HG02623 (cell line): ENCODE measurements at regions not wholly inside any gene's neighbourhood (a gene's known extent, or its start where the extent isn't known, plus 50 kb on each side); places are given as distances from the start of the nearest gene placed in this dataset.

Experiments used
- ATAC-seq: cut with Tn5 transposase; IDR thresholded peaks from one replicate; pipeline ENCODE4 v1.9.1; 2021; ENCODE audit warnings: moderate library complexity; ENCODE audit not compliant: unreplicated experiment

DNA sequence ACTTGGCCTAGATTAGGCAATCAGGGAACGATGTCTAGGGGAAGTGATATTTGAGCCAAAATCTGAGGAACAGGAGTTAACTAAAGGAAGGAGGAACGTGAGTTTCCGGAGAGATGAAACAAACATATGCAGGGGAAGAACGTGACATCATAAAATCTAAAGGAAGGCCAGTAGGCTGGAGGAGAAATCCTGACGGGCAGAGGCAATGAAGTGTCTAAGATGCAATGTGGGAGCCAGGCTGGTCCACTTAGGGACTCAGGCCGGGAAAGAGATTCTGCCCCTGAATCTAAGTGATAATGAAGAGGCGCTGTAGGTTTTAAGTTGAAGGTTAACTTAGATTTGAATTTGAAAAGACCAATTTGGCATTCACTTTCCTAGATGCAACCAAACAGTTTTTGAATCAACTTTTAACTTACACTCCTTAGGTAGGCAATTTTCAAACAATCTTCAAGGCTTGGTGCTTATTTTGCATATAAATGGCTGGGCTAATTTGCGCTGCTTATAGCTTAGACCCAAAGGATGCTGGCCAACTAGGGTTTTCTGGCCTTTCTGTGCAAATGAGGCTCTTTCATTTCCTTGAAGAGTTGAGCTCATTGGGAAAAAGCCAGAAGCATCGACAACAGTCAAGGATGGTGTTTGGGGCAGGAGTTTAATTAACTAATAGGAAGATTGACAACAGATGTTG is 221.7 kb downstream of the SOX11 start:
- ATAC-seq, result no peak

- ATAC-seq, result no peak
Measured at GRCh38 chr2:5914811-5915611, 222.8 kb downstream of the SOX11 start.

DNA sequence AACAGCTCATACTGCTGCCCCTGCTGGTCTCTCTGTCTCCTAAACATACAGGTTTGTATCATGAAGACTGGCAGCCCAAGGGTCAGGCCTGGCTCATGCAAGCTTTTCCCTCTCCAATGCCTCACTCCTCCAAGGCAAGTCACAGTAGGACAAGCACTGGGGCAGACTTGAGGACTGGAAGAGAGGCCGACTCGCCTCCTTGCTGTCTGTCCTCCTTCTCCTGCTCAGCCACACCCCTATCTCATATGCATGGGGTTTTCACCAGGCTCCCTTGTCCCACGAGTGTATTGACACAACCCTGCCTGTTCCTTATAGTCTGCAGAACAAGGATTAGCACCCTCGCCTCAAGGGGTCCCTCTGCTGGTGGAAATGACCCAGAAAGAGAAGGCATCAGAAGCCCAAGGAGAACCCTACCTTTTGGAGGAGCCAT is 223.7 kb downstream of the SOX11 start:
- ATAC-seq, result peak; percentile 43

GRCh38 chr2:5921081-5921642 is 229.0 kb downstream of the SOX11 start:
- ATAC-seq, result no peak

GRCh38 chr2:5923957-5924945 is 232.1 kb downstream of the SOX11 start:
- ATAC-seq, result no peak

DNA sequence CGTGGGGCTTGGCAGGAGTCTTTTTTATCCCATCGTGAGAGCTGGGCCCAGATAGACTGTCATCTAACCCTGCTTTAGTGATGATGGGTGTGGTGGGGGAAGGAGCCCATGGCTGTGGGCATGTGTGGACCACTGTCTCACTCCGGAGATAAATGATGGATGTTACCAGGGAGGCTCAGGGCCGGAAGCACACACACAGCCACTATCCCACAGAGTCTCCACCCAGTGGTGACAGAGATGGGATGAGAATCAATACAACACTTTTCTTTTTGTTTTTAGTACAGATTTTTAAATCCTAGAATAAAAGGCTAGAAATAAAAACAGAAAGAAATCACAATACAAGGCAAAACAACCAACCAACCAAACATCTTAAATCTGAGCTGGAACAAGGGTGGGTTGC is 233.4 kb downstream of the SOX11 start:
- no peak for ATAC-seq

DNA sequence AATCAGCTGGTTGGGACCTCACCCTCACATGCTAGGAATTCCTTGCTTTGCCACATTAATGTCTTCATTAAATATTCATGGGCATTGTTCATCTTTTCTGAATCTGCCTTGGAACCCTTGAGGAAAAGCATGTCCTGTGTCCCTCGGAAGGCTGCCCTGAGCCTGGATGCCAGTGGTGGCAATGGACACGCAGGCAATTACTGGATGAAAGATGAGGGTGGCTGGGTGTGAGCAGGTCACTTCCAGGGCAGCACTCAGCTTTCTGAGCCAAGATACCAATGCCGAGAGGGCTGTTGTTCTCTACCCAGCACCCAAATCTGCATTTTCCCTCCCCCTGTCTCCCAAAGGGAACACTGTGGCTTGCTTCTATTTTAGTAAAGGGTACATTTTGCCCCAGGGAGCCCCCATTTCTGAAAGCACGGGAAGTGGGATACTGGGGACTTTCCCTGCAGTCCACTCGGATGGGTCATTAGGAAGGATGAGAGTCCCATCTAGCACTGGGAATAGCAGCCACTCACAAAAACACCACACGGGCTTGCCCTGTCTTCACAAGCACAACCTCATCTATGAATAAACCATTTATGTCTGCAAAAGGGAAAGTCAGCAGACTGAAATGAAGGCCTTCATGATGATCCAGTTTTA is 234.8 kb downstream of the SOX11 start:
- ATAC-seq, result no peak

DNA sequence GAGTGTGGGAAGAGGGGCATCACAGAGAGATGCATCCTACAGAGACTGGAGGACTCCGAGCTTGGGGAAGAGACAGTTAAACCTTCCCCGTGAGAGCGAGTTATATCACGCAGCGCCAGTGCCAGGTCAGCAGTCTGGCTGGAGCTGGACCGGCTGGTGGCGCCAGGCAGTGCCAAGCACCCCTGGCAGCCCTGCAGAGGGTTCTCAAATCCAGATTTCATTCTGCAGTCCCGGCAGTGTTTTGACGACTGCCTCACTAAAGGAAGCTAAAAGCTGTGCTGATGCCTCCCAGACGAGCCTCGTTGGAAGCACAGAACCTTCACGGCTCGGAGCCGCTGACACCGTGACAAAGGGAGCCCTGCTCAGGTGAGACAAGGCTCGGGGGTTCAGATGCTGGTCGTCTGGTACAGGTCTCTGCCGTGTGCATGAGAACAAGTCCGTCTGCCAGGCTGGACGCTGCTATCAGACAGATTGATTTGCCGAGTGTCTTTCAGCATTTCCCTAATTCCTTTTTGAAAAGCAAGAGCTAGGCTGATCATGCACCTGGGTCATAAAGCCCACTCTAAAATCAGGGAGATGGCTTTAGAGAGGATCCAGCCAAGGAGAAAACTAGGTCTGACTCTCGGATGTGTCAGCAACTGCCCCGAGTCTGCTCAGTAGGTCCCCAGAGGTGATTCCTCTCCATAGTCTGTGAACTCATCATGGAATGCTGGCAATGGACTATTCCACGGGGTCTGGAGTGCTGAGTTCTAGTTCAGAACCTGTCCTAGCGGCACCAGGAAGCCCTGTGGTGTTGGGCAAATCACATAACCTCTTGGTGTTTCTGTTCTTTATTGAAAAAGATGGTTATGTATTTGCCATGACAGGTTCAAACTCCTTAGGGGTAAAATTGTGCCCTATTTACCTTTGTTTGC is 240.6 kb downstream of the SOX11 start:
- ATAC-seq, result no peak

DNA sequence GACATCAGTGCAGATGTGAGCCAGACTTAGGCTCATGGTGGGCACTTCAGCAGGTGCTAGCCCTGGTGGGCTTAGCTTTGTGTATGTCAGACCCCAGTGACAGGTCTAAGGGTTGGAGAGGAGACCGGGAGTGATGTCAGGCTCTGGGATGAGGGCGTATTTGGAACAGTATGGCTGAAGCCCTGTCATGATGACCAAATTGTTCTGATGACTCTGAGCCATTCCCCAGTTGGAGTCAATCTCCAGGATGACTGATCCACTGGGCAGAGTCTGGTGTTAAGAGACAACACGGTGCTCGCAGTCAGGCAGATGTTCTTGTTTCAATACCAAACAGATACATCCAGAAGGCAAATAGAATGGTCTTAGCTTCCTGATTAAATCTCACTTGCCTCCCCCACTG is 241.5 kb downstream of the SOX11 start:
- ATAC-seq, result no peak

- no peak for ATAC-seq
Measured at GRCh38 chr2:5937321-5937720, 245.1 kb downstream of the SOX11 start.

DNA sequence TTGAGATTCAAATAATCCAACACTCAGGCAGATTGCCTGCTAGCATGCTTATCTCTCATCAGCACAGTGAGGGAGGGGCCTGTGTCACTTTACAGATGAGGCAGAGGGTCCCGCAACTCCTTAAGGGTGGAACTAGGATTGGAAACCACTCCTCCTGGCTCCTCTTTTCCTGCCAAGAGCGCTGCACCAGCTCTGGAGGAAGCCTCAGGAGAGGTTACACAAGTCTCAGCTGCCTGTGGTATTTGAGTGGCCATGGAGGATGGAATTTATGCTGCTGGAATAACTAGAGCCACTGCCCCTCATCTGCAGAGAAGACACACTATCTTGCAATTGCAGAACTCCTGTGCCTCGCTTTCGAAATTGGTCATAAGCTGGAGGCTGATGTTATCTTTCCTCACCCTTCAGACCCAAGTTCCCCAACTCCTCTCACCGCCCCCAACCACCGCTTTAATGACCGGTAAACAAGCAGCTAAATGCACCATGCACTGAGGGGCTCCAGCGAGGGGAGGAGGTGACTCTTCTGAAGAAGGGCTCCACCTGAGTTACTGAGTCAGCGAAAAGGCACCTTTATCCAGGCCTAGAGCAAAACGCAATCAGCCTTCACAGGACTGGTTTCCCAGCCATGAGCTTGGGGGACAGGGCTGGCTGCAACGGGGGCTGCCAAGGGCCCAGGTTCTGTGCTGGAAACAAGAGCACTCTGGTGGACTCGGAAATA is 245.8 kb downstream of the SOX11 start:
- ATAC-seq, result no peak

GRCh38 chr2:5938566-5938896 is 246.3 kb downstream of the SOX11 start:
- ATAC-seq, result no peak

DNA sequence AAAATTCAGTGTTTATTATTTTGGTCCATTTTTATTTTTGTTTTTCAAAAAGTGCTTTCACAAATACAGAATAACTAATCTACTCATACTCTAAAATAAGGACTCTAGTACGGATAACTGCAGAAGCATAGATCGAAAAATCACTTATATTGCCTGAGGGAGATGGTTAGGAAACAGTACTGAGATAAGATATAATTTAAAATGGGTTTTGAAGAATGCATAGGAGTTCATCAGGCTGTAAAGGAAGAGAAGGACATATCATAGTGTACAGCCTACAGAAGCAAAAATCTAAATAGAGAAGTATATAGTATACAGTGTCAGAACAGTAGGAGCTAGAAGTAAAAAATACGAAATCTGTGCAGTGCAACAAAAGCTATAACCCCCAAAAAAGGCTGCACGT is 247.4 kb downstream of the SOX11 start:
- no peak for ATAC-seq

DNA sequence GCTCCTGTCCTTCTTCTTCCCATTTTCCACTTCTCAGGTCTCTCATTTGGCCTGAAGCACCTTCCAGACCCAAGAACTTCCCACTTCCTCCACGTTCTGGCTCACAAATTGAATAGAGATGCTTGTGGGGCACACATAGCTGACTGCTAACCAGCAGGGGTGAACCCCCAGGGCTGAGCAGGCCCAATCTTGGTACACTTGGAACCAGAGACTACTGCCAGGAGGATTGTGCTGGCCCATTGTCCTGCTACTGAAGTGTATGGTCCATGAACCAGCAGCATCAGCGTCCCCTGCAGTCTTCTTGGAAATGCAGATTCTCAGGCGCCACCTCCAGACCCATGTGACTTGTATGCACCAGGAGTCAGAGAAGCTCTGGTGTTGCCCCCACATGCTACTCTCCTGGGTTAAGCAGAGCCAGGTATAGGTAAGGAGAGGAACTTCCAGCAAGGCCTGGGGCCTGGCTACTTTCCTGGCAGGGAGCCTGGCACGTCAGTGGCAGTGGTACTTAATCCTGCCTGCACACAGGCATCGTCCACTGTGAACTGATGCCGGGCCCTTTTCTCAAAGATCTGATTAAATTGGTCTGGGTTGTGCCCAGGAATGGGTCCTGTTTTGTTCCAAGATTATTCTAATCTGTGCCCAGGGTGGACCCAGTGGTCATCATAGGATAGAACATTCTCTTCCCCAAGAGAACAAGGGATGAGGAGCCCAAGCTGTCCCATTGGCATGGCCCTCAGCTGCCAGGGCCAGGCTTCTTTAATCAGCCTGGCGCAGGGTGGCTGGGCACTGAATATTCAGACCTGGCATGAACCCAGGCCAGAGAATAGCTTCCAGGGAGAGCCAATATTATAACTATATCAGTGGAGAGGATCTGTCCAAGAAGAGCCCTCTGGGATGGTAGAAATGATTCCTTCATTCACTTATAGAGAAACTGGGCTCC is 248.7 kb downstream of the SOX11 start:
- ATAC-seq, result no peak

DNA sequence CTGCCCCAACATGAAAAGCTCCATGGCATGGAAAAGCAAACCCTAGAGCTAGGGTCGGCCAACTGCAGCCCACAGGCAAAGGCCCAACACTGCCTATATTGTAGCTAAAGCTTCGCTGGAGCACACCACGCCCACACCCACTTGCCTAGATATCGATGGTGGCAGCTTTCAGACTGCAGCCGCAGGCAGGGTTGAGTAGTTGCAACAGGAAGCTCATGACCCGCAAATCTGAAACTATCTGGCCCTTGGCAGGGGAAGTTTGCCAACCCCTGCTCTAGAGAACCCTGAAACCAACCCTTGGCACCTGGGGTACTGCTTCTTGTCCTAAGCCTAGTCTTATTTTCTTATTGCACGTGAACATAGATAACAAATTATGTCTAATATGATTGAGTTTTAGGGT is 250.0 kb downstream of the SOX11 start:
- ATAC-seq, result no peak

- no peak for ATAC-seq
Measured at GRCh38 chr2:5945742-5946141, 253.6 kb downstream of the SOX11 start.

GRCh38 chr2:5946225-5947115 is 254.3 kb downstream of the SOX11 start:
- ATAC-seq, result no peak
